ENCODE measurements at regions not wholly inside any gene's neighbourhood (a gene's known extent, or its start where the extent isn't known, plus 50 kb on each side); places are given as distances from the start of the nearest gene placed in this dataset.
"Not testable (repeated sequence)": the region's sequence is repeated elsewhere in the genome, so short reads cannot be mapped to it uniquely, and the experiment has no call there.

DNA sequence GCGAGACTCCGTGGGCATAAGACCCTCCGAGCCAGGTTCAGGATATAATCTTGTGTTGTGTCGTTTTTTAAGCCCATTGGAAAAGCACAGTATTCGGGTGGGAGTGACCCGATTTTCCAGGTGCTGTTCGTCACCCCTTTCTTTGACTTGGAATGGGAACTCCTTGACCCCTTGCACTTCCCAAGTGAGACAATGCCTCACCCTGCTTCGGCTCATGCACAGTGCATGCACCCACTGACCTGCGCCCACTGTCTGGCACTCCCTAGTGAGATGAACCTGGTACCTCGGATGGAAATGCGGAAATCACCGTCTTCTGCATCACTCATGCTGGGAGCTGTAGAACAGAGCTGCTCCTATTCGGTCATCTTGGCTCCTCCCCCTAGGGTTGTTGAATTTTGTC, 307.7 kb upstream of the DEFB115 start:
- no peak overlapping the region for H3K27ac Mint-ChIP-seq (ENCODE audit: low read depth, unreplicated experiment)
- ChIA-PET CTCF (no interaction called here), POLR2A (no interaction called here)
- no peaks in the 10 kb centered on the region for H3K27me3 Mint-ChIP-seq (ENCODE audit: insufficient read depth, unreplicated experiment)
- TF ChIP-seq, protein P1, sequence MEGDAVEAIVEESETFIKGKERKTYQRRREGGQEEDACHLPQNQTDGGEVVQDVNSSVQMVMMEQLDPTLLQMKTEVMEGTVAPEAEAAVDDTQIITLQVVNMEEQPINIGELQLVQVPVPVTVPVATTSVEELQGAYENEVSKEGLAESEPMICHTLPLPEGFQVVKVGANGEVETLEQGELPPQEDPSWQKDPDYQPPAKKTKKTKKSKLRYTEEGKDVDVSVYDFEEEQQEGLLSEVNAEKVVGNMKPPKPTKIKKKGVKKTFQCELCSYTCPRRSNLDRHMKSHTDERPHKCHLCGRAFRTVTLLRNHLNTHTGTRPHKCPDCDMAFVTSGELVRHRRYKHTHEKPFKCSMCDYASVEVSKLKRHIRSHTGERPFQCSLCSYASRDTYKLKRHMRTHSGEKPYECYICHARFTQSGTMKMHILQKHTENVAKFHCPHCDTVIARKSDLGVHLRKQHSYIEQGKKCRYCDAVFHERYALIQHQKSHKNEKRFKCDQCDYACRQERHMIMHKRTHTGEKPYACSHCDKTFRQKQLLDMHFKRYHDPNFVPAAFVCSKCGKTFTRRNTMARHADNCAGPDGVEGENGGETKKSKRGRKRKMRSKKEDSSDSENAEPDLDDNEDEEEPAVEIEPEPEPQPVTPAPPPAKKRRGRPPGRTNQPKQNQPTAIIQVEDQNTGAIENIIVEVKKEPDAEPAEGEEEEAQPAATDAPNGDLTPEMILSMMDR (IDR thresholded peaks at IDR 0.05; ENCODE audit: unreplicated experiment) = no peak
- no peak overlapping the region for H3K4me3 Mint-ChIP-seq (ENCODE audit: unreplicated experiment)
- no peaks in the 10 kb centered on the region for H3K4me1 Mint-ChIP-seq (ENCODE audit: insufficient read depth, unreplicated experiment)
- BruUV-seq (replicated peaks) = no TSS peak
- no peaks in the 10 kb centered on the region for H3K36me3 Mint-ChIP-seq (ENCODE audit: insufficient read depth, unreplicated experiment)
- H3K9me3 Mint-ChIP-seq (ENCODE audit: unreplicated experiment) = peaks cover 8% of the 10 kb centered on the region
- intact Hi-C loops (cut with micrococcal nuclease) = no loop called here
- no peak for DNase-seq (ENCODE audit: unreplicated experiment)

DNA sequence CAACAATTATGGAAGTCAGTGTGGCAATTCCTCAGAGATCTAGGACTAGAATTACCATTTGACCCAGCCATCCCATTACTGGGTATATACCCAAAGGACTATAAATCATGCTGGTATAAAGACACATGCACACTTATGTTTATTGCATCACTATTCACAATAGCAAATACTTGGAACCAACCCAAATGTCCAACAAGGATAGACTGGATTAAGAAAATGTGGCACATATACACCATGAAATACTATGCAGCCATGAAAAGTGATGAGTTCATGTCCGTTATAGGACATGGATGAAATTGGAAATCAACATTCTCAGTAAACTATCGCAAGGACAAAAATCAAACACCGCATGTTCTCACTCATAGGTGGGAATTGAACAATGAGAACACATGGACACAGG, 306.4 kb upstream of the DEFB115 start:
- H3K27me3 Mint-ChIP-seq (ENCODE audit: insufficient read depth, unreplicated experiment); H3K4me1 Mint-ChIP-seq (ENCODE audit: insufficient read depth, unreplicated experiment); intact Hi-C loops (cut with micrococcal nuclease); BruUV-seq (replicated peaks); POLR2A ChIA-PET; DNase-seq (ENCODE audit: unreplicated experiment); H3K4me3 Mint-ChIP-seq (ENCODE audit: unreplicated experiment); H3K9me3 Mint-ChIP-seq (ENCODE audit: unreplicated experiment); H3K27ac Mint-ChIP-seq (ENCODE audit: low read depth, unreplicated experiment); H3K36me3 Mint-ChIP-seq (ENCODE audit: insufficient read depth, unreplicated experiment); CTCF ChIA-PET: not testable (repeated sequence)

DNA sequence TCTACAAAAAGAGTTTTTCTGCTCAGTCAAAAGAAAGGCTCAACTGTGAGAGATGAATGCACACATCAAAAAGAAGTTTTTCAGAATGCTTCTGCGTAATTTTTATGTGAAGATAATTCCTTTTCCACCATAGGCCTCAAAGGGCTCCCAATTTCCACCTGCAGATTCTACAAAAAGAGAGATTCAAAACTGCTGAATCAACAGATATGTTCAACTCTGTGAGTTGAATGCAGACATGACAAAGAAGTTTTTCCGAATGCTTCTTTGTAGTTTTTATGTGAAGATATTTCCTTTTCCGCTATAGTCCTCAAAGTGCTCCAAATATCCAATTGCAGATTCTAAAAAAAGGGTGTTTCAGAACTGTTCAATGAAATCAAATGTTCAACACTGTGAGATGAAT, 300.8 kb upstream of the DEFB115 start:
- H3K36me3 Mint-ChIP-seq (ENCODE audit: insufficient read depth, unreplicated experiment); H3K4me1 Mint-ChIP-seq (ENCODE audit: insufficient read depth, unreplicated experiment); POLR2A ChIA-PET; CTCF ChIA-PET; H3K4me3 Mint-ChIP-seq (ENCODE audit: unreplicated experiment); BruUV-seq (replicated peaks); DNase-seq (ENCODE audit: unreplicated experiment); H3K27me3 Mint-ChIP-seq (ENCODE audit: insufficient read depth, unreplicated experiment); H3K9me3 Mint-ChIP-seq (ENCODE audit: unreplicated experiment); H3K27ac Mint-ChIP-seq (ENCODE audit: low read depth, unreplicated experiment); intact Hi-C loops (cut with micrococcal nuclease): not testable (repeated sequence)

DNA sequence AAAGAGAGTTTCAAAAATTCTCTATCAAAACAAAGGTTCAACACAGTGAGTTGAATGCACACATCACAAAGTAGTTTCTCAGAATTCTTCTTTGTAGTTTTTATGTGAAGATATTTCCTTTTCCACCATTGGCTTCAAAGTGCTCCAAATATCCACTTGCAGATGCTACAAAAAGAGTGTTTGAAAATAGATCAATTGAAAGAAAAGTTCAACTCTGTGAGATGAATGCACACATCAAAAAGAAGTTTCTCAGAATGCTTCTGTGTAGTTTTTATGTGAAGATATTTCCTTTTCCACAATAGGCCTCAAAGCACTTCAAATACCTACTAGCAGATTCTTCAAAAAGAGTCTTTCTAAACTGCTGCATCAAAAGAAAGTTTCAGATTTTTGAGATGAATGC, 298.3 kb upstream of the DEFB115 start:
- DNase-seq (ENCODE audit: unreplicated experiment); BruUV-seq (replicated peaks); H3K4me1 Mint-ChIP-seq (ENCODE audit: insufficient read depth, unreplicated experiment); POLR2A ChIA-PET; H3K27me3 Mint-ChIP-seq (ENCODE audit: insufficient read depth, unreplicated experiment); H3K4me3 Mint-ChIP-seq (ENCODE audit: unreplicated experiment); CTCF ChIA-PET; intact Hi-C loops (cut with micrococcal nuclease); H3K27ac Mint-ChIP-seq (ENCODE audit: low read depth, unreplicated experiment); H3K36me3 Mint-ChIP-seq (ENCODE audit: insufficient read depth, unreplicated experiment); H3K9me3 Mint-ChIP-seq (ENCODE audit: unreplicated experiment): not testable (repeated sequence)

DNA sequence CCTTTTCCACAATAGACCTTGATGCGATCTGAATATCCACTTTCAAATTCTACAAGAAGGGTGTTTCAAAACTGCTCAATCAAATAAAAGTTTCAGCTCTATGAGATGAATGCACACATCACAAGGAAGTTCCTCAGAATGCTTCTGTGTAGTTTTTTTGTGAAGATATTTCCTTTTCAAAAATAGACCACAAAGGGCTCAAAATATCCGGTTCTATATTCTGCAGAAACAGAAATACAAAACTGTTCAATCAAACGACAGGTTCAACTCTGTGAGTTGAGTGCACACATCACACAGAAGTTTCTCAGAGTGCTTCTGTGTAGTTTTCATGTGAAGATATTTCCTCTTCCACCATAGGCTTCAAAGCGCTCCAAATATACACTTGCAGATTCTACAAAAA, 293.9 kb upstream of the DEFB115 start:
- Mint-ChIP-seq H3K36me3 (ENCODE audit: insufficient read depth, unreplicated experiment) (no peaks in the 10 kb centered on the region), H3K4me1 (ENCODE audit: insufficient read depth, unreplicated experiment) (no peaks in the 10 kb centered on the region), H3K9me3 (ENCODE audit: unreplicated experiment) (no peaks in the 10 kb centered on the region), H3K27ac (ENCODE audit: low read depth, unreplicated experiment) (no peak overlapping the region), H3K4me3 (ENCODE audit: unreplicated experiment) (no peak overlapping the region), H3K27me3 (ENCODE audit: insufficient read depth, unreplicated experiment) (no peaks in the 10 kb centered on the region)
- BruUV-seq (replicated peaks) = no TSS peak
- POLR2A ChIA-PET = no interaction called here
- CTCF ChIA-PET = no interaction called here
- TF ChIP-seq, protein P1 (IDR thresholded peaks at IDR 0.05; ENCODE audit: unreplicated experiment) = no peak
- DNase-seq (ENCODE audit: unreplicated experiment) = no peak
- intact Hi-C loops (cut with micrococcal nuclease) = no loop called here

DNA sequence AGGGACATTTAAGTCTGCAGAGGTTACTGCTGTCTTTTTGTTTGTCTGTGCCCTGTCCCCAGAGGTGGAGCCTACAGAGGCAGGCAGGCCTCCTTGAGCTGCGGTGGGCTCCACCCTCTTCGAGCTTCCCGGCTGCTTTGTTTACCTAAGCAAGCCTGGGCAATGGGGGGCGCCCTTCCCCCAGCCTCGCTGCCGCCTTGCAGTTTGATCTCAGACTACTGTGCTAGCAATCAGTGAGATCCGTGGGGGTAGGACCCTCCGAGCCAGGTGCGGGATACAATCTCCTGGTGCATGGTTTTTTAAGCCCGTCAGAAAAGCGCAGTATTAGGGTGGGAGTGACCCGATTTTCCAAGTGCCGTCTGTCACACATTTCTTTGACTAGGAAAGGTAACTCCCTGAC, 281.6 kb upstream of the DEFB115 start:
- CTCF ChIA-PET; intact Hi-C loops (cut with micrococcal nuclease): not testable (repeated sequence)
- POLR2A ChIA-PET = interaction anchor here (0.6 kb wide), 1 partner anchor 413 kb away, joined by 6 read pairs; no protein-coding TSS in a partner anchor

More for the DNA sequence above, 281.6 kb upstream of the DEFB115 start:
- not testable (repeated sequence) for H3K4me3 Mint-ChIP-seq (ENCODE audit: unreplicated experiment); H3K27me3 Mint-ChIP-seq (ENCODE audit: insufficient read depth, unreplicated experiment); DNase-seq (ENCODE audit: unreplicated experiment); H3K36me3 Mint-ChIP-seq (ENCODE audit: insufficient read depth, unreplicated experiment); H3K27ac Mint-ChIP-seq (ENCODE audit: low read depth, unreplicated experiment); H3K4me1 Mint-ChIP-seq (ENCODE audit: insufficient read depth, unreplicated experiment); BruUV-seq (replicated peaks)
- peaks cover 24% of the 10 kb centered on the region for H3K9me3 Mint-ChIP-seq (ENCODE audit: unreplicated experiment)

Data from MCF 10A (cell line).